Thyroid gland (tissue), 4 donors: ENCODE measurements at regions not wholly inside any gene's neighbourhood (a gene's known extent, or its start where the extent isn't known, plus 50 kb on each side); places are given as distances from the start of the nearest gene placed in this dataset.

Source experiments
- DNase-seq, 2 donors: peaks; one replicate each; pipeline ENCODE4 v3.0.0-alpha.2; 2019
- H3K27ac ChIP-seq, 3 donors: fragments of 200-600 bp; sonication (generic); 1 replicate in 2 of 3; 2 replicates in 1 of 3; pipeline ENCODE4 v1.5.1; 2016 to 2019; ENCODE audit warnings: mild to moderate bottlenecking in 1 of 3, moderate library complexity in 1 of 3
- H3K27me3 ChIP-seq: fragments of 200-600 bp; sonication (generic); one replicate; pipeline ENCODE4 v1.5.1; 2019
- H3K36me3 ChIP-seq, 2 donors: fragments of 200-600 bp; sonication (generic); one replicate each; pipeline ENCODE4 v1.5.1; 2016 to 2019
- H3K4me1 ChIP-seq, 2 donors: fragments of 200-600 bp; sonication (generic); one replicate each; pipeline ENCODE4 v1.5.1; 2017 to 2019
- H3K4me3 ChIP-seq, 3 donors: fragments of 200-600 bp; sonication (generic); replicated peaks in 1 of 3; 1 replicate in 2 of 3; 2 replicates in 1 of 3; pipeline ENCODE4 v1.5.1; 2016; ENCODE audit warnings: mild to moderate bottlenecking in 1 of 3
- H3K9me3 ChIP-seq: fragments of 200-600 bp; sonication (generic); one replicate; pipeline ENCODE4 v1.5.1; 2017
- POLR2A ChIP-seq, 2 donors: fragments of 450-650 bp; IDR thresholded peaks; one replicate each; pipeline ENCODE4 v1.6.1; 2017; ENCODE audit warnings: antibody characterized with exemption in 2 of 2, mild to moderate bottlenecking in 2 of 2, moderate library complexity in 1 of 2
- WGBS, 2 donors: methylation state at CpG; one replicate each; pipeline ENCODE4 v1.1.5; 2017; 5-methylcytosine and 5-hydroxymethylcytosine counted together
- intact Hi-C: fragments of 100-400 bp; cut with DNase I; formaldehyde crosslinking; loops from one replicate; pipeline ENCODE4 v1.15.1; 2023
- TF ChIP-seq, protein P1 (sequence below), 6 experiments: fragments of 200-600 bp in 3 of 6; fragments of 450-650 bp in 3 of 6; sonication (generic) in 3 of 6; IDR thresholded peaks; one replicate each; pipeline ENCODE4 v1.5.1; 2016 to 2019; ENCODE audit warnings: antibody characterized with exemption in 6 of 6, mild to moderate bottlenecking in 2 of 6, inconsistent platforms in 1 of 6, moderate library complexity in 1 of 6

DNA sequence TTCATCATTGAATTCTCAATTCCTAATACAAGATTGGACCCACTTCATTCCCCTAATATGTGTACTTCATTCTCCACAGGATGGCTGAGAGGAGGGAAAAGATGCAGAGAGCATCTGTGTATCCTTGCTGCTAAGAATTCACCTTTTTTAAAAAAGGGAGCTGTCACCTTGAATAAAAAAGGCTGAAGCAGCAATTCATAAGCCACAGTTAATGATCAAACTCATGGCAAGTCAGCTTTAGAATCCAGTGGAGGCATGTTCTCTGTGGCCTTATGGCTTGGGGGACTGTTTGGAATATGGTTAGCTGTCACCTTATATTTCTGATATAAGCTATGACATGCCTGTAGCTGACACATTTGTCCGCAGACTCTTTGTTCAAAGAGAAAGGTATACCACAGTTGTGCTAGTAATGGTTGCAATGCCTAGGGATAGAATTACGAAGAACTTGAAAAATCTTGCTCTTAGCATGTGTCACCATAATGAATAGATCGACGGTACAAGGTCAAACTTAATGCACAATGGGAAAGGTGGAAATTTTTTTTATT is 256.8 kb upstream of the TNC start:
- intact Hi-C loops = no loop called here

DNA sequence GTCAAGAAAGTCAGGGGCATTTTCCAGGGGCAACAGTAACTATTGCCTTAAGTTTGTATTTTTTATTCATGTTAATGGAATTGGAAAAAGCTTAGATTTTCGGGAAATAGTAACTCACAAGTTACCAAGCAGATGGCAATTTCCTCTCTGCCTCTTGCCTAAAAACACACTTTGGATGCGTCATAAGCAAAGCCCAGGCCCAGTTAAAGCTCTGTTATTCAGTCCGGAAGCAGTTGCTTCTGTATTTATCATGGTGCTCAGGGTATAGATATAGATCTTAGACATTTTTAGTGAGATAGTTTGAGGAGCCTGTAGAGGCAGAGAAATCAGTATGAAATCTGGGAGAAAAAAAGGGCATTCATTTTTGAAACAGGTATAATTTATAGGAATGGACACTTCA is 260.3 kb upstream of the TNC start:
- Histone ChIP-seq H3K9me3 (no peaks in the 10 kb centered on the region), H3K4me1 (no peaks in the 10 kb centered on the region), H3K36me3 (no peaks in the 10 kb centered on the region), H3K4me3 (no peak overlapping the region), H3K27me3 (no peaks in the 10 kb centered on the region), H3K27ac (no peak overlapping the region)
- WGBS, 2 donors = 93 to 95% methylated on average over 3 of the region's 3 CpGs
- TF ChIP-seq POLR2A (IDR thresholded peaks at IDR 0.05) = no peak
- TF ChIP-seq, protein P1, sequence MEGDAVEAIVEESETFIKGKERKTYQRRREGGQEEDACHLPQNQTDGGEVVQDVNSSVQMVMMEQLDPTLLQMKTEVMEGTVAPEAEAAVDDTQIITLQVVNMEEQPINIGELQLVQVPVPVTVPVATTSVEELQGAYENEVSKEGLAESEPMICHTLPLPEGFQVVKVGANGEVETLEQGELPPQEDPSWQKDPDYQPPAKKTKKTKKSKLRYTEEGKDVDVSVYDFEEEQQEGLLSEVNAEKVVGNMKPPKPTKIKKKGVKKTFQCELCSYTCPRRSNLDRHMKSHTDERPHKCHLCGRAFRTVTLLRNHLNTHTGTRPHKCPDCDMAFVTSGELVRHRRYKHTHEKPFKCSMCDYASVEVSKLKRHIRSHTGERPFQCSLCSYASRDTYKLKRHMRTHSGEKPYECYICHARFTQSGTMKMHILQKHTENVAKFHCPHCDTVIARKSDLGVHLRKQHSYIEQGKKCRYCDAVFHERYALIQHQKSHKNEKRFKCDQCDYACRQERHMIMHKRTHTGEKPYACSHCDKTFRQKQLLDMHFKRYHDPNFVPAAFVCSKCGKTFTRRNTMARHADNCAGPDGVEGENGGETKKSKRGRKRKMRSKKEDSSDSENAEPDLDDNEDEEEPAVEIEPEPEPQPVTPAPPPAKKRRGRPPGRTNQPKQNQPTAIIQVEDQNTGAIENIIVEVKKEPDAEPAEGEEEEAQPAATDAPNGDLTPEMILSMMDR (IDR thresholded peaks at IDR 0.05) = no peak
- intact Hi-C loops = no loop called here
- DNase-seq = no peak

More for the DNA sequence above, 256.8 kb upstream of the TNC start:
- Histone ChIP-seq H3K4me1 (no peaks in the 10 kb centered on the region), H3K27ac (no peak overlapping the region), H3K27me3 (no peaks in the 10 kb centered on the region), H3K4me3 (no peak overlapping the region), H3K36me3 (no peaks in the 10 kb centered on the region), H3K9me3 (no peaks in the 10 kb centered on the region)
- TF ChIP-seq, protein P1 (IDR thresholded peaks at IDR 0.05) = no peak
- TF ChIP-seq POLR2A (IDR thresholded peaks at IDR 0.05) = no peak
- 90 to 92% methylated on average over 4 of the region's 4 CpGs for WGBS, 2 donors
- no peak for DNase-seq

DNA sequence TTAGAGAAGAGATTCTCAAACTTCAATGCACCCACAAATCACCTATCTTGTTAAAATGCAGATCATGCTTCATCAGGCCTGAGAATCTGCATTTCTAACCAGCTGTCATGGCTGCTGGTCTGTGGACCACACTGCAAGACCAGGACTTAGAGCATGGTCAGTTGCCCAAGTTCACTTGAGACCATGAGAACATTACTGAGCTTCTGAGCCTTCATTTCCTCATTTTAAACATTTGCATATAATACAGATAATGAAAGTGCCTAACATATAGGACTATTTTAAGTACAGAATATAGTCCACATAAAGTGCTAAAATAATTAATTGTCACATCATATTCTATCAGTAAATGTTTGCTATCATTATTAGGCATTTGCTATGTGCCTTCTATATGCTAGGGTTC is 260.8 kb upstream of the TNC start:
- TF ChIP-seq, protein P1 (IDR thresholded peaks at IDR 0.05) = no peak
- TF ChIP-seq POLR2A (IDR thresholded peaks at IDR 0.05) = no peak
- intact Hi-C loops = no loop called here
- no peaks in the 10 kb centered on the region for H3K9me3 ChIP-seq
- H3K27me3 ChIP-seq = no peaks in the 10 kb centered on the region
- no peak for DNase-seq
- no peaks in the 10 kb centered on the region for H3K36me3 ChIP-seq
- no peak overlapping the region for H3K4me3 ChIP-seq
- H3K4me1 ChIP-seq = no peaks in the 10 kb centered on the region
- H3K27ac ChIP-seq = no peak overlapping the region

DNA sequence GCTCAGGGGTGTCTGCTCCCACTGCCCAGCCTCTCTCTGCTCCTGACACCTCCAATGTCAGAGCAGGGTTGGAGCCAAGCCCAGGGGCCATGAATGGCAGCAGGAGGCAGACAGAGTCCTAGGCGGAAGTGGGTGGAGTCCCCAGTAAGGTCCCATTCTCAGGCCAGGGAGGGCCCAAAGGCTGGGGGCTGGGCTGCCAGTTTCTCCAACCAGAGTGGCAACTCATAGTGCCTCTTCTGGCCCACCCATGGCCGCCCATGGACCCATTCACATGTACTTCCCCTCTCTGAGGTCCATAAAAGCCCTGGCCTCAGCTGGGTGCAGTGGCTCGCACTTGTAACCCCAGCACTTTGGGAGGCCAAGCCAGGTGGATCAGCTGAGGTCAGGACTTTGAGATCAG is 261.8 kb upstream of the TNC start:
- Histone ChIP-seq H3K9me3 (no peaks in the 10 kb centered on the region), H3K4me1 (no peaks in the 10 kb centered on the region), H3K27me3 (no peaks in the 10 kb centered on the region), H3K36me3 (no peaks in the 10 kb centered on the region), H3K4me3 (no peak overlapping the region), H3K27ac (no peak overlapping the region)
- TF ChIP-seq POLR2A (IDR thresholded peaks at IDR 0.05) = no peak
- TF ChIP-seq, protein P1 (IDR thresholded peaks at IDR 0.05) = no peak
- intact Hi-C loops = no loop called here
- no peak for DNase-seq
- 77 to 80% methylated on average over 3 of the region's 3 CpGs for WGBS, 2 donors

DNA sequence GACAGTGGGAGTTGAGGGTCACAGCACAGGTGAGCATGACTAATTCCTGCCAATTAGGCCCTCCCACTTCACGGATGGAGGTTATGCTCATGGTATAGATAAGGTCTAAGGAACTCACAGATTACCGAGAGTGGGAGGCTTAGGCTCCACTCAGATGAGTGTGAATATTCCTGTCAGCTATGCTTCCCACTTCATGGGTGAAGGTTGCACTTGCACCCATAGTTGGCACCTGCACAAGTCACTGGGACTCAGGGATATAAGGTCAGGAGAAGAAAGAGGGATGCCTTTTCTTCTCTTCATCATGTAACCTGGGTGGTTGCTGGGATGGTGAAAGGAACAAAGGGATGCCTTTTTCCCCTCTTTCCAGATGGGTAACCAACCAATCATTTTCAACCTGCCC is 264.9 kb upstream of the TNC start:
- TF ChIP-seq POLR2A (IDR thresholded peaks at IDR 0.05) = no peak
- TF ChIP-seq, protein P1 (IDR thresholded peaks at IDR 0.05) = no peak
- Histone ChIP-seq H3K27me3 (no peaks in the 10 kb centered on the region), H3K27ac (no peak overlapping the region), H3K9me3 (no peaks in the 10 kb centered on the region), H3K4me3 (no peak overlapping the region), H3K4me1 (no peaks in the 10 kb centered on the region), H3K36me3 (no peaks in the 10 kb centered on the region)
- DNase-seq = no peak
- intact Hi-C loops = no loop called here
- 86 to 89% methylated on average over 2 of the region's 2 CpGs for WGBS, 2 donors
